ENCODE measurements at regions not wholly inside any gene's neighbourhood (a gene's known extent, or its start where the extent isn't known, plus 50 kb on each side); places are given as distances from the start of the nearest gene placed in this dataset.

- TF ChIP-seq, protein P1, sequence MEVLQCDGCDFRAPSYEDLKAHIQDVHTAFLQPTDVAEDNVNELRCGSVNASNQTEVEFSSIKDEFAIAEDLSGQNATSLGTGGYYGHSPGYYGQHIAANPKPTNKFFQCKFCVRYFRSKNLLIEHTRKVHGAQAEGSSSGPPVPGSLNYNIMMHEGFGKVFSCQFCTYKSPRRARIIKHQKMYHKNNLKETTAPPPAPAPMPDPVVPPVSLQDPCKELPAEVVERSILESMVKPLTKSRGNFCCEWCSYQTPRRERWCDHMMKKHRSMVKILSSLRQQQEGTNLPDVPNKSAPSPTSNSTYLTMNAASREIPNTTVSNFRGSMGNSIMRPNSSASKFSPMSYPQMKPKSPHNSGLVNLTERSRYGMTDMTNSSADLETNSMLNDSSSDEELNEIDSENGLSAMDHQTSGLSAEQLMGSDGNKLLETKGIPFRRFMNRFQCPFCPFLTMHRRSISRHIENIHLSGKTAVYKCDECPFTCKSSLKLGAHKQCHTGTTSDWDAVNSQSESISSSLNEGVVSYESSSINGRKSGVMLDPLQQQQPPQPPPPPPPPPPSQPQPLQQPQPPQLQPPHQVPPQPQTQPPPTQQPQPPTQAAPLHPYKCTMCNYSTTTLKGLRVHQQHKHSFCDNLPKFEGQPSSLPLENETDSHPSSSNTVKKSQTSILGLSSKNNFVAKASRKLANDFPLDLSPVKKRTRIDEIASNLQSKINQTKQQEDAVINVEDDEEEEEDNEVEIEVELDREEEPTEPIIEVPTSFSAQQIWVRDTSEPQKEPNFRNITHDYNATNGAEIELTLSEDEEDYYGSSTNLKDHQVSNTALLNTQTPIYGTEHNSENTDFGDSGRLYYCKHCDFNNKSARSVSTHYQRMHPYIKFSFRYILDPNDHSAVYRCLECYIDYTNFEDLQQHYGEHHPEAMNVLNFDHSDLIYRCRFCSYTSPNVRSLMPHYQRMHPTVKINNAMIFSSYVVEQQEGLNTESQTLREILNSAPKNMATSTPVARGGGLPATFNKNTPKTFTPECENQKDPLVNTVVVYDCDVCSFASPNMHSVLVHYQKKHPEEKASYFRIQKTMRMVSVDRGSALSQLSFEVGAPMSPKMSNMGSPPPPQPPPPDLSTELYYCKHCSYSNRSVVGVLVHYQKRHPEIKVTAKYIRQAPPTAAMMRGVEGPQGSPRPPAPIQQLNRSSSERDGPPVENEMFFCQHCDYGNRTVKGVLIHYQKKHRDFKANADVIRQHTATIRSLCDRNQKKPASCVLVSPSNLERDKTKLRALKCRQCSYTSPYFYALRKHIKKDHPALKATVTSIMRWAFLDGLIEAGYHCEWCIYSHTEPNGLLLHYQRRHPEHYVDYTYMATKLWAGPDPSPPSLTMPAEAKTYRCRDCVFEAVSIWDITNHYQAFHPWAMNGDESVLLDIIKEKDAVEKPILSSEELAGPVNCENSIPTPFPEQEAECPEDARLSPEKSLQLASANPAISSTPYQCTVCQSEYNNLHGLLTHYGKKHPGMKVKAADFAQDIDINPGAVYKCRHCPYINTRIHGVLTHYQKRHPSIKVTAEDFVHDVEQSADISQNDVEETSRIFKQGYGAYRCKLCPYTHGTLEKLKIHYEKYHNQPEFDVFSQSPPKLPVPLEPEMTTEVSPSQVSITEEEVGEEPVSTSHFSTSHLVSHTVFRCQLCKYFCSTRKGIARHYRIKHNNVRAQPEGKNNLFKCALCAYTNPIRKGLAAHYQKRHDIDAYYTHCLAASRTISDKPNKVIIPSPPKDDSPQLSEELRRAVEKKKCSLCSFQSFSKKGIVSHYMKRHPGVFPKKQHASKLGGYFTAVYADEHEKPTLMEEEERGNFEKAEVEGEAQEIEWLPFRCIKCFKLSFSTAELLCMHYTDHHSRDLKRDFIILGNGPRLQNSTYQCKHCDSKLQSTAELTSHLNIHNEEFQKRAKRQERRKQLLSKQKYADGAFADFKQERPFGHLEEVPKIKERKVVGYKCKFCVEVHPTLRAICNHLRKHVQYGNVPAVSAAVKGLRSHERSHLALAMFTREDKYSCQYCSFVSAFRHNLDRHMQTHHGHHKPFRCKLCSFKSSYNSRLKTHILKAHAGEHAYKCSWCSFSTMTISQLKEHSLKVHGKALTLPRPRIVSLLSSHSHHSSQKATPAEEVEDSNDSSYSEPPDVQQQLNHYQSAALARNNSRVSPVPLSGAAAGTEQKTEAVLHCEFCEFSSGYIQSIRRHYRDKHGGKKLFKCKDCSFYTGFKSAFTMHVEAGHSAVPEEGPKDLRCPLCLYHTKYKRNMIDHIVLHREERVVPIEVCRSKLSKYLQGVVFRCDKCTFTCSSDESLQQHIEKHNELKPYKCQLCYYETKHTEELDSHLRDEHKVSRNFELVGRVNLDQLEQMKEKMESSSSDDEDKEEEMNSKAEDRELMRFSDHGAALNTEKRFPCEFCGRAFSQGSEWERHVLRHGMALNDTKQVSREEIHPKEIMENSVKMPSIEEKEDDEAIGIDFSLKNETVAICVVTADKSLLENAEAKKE (CRISPR knock-in tag; IDR thresholded peaks at IDR 0.05), result no peak
- TF ChIP-seq STAT1 (IDR thresholded peaks at IDR 0.05; ENCODE audit: unreplicated experiment) (no peak), EZH2phosphoT487 (IDR thresholded peaks at IDR 0.05; ENCODE audit: unreplicated experiment) (no peak), CREB1 (CRISPR knock-in tag; IDR thresholded peaks at IDR 0.05; ENCODE audit: low read depth) (no peak)
Measured at GRCh38 chrX:130502016-130502570, 100.3 kb downstream of the RBMX2 start (continued).

DNA sequence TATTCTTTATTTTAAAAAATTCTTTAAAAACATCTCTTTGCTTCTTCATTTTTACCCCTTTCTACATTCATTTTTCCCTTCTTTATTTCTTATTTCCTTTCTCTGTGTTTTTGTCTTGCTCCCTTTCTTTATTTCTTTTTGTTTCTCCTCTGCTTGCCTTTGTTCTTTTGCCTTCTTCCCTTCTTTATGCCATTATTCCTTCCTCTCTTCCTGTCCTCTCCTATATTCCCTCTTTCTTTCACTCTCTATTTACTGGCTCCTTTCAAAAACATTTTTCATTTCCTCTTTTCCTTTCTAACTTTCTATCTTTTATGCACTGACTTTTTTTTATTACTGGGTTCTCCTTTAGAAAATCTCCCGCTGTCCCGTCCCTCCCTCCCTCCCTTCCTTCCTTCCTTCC is 102.2 kb downstream of the RBMX2 start:
- Histone ChIP-seq H4K20me1 (replicated peaks; ENCODE audit: insufficient read depth) (no peaks in the 10 kb centered on the region), H3K9me2 (ENCODE audit: insufficient read depth) (no peaks in the 10 kb centered on the region), H3K4me3 (no peak overlapping the region), H3F3A (replicated peaks; ENCODE audit: low read depth) (no peaks in the 10 kb centered on the region), H3K79me2 (replicated peaks; ENCODE audit: insufficient read depth) (no peaks in the 10 kb centered on the region), H3K4me1 (ENCODE audit: insufficient read depth) (peaks cover 7% of the 10 kb centered on the region; the same call in 1 of the 2 replicates), H3K36me3 (ENCODE audit: insufficient read depth) (no peaks in the 10 kb centered on the region), H2AFZ (no peak overlapping the region), H3K27ac (ENCODE audit: low read depth) (no peak overlapping the region), H3K27me3 (ENCODE audit: insufficient read depth) (no peaks in the 10 kb centered on the region), H3K4me2 (no peak overlapping the region)
- ATAC-seq (no peak), DNase-seq (ENCODE audit: low spot score) (no peak)
- TF ChIP-seq EZH2phosphoT487 (IDR thresholded peaks at IDR 0.05; ENCODE audit: unreplicated experiment), result no peak
- TF ChIP-seq, protein P2, sequence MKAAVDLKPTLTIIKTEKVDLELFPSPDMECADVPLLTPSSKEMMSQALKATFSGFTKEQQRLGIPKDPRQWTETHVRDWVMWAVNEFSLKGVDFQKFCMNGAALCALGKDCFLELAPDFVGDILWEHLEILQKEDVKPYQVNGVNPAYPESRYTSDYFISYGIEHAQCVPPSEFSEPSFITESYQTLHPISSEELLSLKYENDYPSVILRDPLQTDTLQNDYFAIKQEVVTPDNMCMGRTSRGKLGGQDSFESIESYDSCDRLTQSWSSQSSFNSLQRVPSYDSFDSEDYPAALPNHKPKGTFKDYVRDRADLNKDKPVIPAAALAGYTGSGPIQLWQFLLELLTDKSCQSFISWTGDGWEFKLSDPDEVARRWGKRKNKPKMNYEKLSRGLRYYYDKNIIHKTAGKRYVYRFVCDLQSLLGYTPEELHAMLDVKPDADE (IDR thresholded peaks at IDR 0.05), result no peak
- TF ChIP-seq, protein P3, sequence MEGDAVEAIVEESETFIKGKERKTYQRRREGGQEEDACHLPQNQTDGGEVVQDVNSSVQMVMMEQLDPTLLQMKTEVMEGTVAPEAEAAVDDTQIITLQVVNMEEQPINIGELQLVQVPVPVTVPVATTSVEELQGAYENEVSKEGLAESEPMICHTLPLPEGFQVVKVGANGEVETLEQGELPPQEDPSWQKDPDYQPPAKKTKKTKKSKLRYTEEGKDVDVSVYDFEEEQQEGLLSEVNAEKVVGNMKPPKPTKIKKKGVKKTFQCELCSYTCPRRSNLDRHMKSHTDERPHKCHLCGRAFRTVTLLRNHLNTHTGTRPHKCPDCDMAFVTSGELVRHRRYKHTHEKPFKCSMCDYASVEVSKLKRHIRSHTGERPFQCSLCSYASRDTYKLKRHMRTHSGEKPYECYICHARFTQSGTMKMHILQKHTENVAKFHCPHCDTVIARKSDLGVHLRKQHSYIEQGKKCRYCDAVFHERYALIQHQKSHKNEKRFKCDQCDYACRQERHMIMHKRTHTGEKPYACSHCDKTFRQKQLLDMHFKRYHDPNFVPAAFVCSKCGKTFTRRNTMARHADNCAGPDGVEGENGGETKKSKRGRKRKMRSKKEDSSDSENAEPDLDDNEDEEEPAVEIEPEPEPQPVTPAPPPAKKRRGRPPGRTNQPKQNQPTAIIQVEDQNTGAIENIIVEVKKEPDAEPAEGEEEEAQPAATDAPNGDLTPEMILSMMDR (conservative IDR thresholded peaks at IDR 0.05; ENCODE audit: low read depth in 2 of 2), result no peak
- TF ChIP-seq JUNB (IDR thresholded peaks at IDR 0.05; ENCODE audit: unreplicated experiment), result no peak
- TF ChIP-seq ZNF114 (CRISPR knock-in tag; IDR thresholded peaks at IDR 0.05), result no peak
- TF ChIP-seq CREB1 (CRISPR knock-in tag; IDR thresholded peaks at IDR 0.05; ENCODE audit: low read depth), result no peak
- Mint-ChIP-seq H3K4me3 (no peak overlapping the region), H3K27me3 (ENCODE audit: insufficient read depth, low read depth, poor library complexity) (peaks cover 5% of the 10 kb centered on the region), H3K9me3 (no peaks in the 10 kb centered on the region), H3K27ac (no peak overlapping the region), H3K4me1 (no peaks in the 10 kb centered on the region), H3K36me3 (ENCODE audit: low read depth) (no peaks in the 10 kb centered on the region)
